ENCODE measurements at regions not wholly inside any gene's neighbourhood (a gene's known extent, or its start where the extent isn't known, plus 50 kb on each side); places are given as distances from the start of the nearest gene placed in this dataset.

- H2AFZ ChIP-seq (ENCODE audit: low read length), result no peak overlapping the region
- H3K79me2 ChIP-seq (ENCODE audit: insufficient read depth, low read length), result no peaks in the 10 kb centered on the region
- no peaks in the 10 kb centered on the region for H3K27me3 ChIP-seq (ENCODE audit: insufficient read depth, low read length)
- H3K4me2 ChIP-seq (ENCODE audit: low read length), result no peak overlapping the region
- no peaks in the 10 kb centered on the region for H3K9me2 ChIP-seq (ENCODE audit: low read depth, low read length)
- H3K36me3 ChIP-seq (ENCODE audit: insufficient read depth, low read length), result no peaks in the 10 kb centered on the region
- no peak overlapping the region for H3K27ac ChIP-seq (ENCODE audit: low read depth, low read length, poor library complexity, severe bottlenecking)
- H3K9ac ChIP-seq (ENCODE audit: low read length), result no peak overlapping the region
- H3K4me3 ChIP-seq (ENCODE audit: low read depth, low read length, poor library complexity, severe bottlenecking), result no peak overlapping the region
- TF ChIP-seq, protein P1, sequence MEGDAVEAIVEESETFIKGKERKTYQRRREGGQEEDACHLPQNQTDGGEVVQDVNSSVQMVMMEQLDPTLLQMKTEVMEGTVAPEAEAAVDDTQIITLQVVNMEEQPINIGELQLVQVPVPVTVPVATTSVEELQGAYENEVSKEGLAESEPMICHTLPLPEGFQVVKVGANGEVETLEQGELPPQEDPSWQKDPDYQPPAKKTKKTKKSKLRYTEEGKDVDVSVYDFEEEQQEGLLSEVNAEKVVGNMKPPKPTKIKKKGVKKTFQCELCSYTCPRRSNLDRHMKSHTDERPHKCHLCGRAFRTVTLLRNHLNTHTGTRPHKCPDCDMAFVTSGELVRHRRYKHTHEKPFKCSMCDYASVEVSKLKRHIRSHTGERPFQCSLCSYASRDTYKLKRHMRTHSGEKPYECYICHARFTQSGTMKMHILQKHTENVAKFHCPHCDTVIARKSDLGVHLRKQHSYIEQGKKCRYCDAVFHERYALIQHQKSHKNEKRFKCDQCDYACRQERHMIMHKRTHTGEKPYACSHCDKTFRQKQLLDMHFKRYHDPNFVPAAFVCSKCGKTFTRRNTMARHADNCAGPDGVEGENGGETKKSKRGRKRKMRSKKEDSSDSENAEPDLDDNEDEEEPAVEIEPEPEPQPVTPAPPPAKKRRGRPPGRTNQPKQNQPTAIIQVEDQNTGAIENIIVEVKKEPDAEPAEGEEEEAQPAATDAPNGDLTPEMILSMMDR (IDR thresholded peaks at IDR 0.05; ENCODE audit: low read length), result no peak
- TF ChIP-seq EZH2 (IDR thresholded peaks at IDR 0.05; ENCODE audit: borderline replicate concordance, low read length), result no peak
- no peaks in the 10 kb centered on the region for H3K4me1 ChIP-seq (ENCODE audit: insufficient read depth, low read length, severe bottlenecking)
- H3F3A ChIP-seq (ENCODE audit: insufficient read depth, low read length), result no peaks in the 10 kb centered on the region
- no peaks in the 10 kb centered on the region for H3K9me3 ChIP-seq (ENCODE audit: low read length)
- no peaks in the 10 kb centered on the region for H4K20me1 ChIP-seq (ENCODE audit: insufficient read depth, low read length)
These were observed 224.4 kb downstream of the C12orf75 start for GRCh38 chr12:105554856-105555255.

- Histone ChIP-seq H3K4me1 (ENCODE audit: insufficient read depth, low read length, severe bottlenecking) (no peaks in the 10 kb centered on the region), H3K9me3 (ENCODE audit: low read length) (no peaks in the 10 kb centered on the region), H3K4me3 (ENCODE audit: low read depth, low read length, poor library complexity, severe bottlenecking) (no peak overlapping the region), H4K20me1 (ENCODE audit: insufficient read depth, low read length) (no peaks in the 10 kb centered on the region), H3K9ac (ENCODE audit: low read length) (no peak overlapping the region), H3K79me2 (ENCODE audit: insufficient read depth, low read length) (no peaks in the 10 kb centered on the region), H3K27me3 (ENCODE audit: insufficient read depth, low read length) (no peaks in the 10 kb centered on the region), H3K27ac (ENCODE audit: low read depth, low read length, poor library complexity, severe bottlenecking) (no peak overlapping the region), H2AFZ (ENCODE audit: low read length) (no peak overlapping the region), H3K36me3 (ENCODE audit: insufficient read depth, low read length) (no peaks in the 10 kb centered on the region), H3K9me2 (ENCODE audit: low read depth, low read length) (no peaks in the 10 kb centered on the region), H3K4me2 (ENCODE audit: low read length) (no peak overlapping the region), H3F3A (ENCODE audit: insufficient read depth, low read length) (no peaks in the 10 kb centered on the region)
- no peak for TF ChIP-seq EZH2 (IDR thresholded peaks at IDR 0.05; ENCODE audit: borderline replicate concordance, low read length)
- TF ChIP-seq, protein P1 (IDR thresholded peaks at IDR 0.05; ENCODE audit: low read length), result no peak
These were observed 225.2 kb downstream of the C12orf75 start for GRCh38 chr12:105555556-105556295.

- H3K4me1 ChIP-seq (ENCODE audit: insufficient read depth, low read length, severe bottlenecking), result no peaks in the 10 kb centered on the region
- H3K9me3 ChIP-seq (ENCODE audit: low read length), result no peaks in the 10 kb centered on the region
- H3K4me2 ChIP-seq (ENCODE audit: low read length), result no peak overlapping the region
- TF ChIP-seq EZH2 (IDR thresholded peaks at IDR 0.05; ENCODE audit: borderline replicate concordance, low read length), result no peak
- TF ChIP-seq, protein P1 (IDR thresholded peaks at IDR 0.05; ENCODE audit: low read length), result no peak
- no peaks in the 10 kb centered on the region for H3K36me3 ChIP-seq (ENCODE audit: insufficient read depth, low read length)
- no peak overlapping the region for H3K4me3 ChIP-seq (ENCODE audit: low read depth, low read length, poor library complexity, severe bottlenecking)
- no peaks in the 10 kb centered on the region for H3K9me2 ChIP-seq (ENCODE audit: low read depth, low read length)
- H2AFZ ChIP-seq (ENCODE audit: low read length), result no peak overlapping the region
- H3F3A ChIP-seq (ENCODE audit: insufficient read depth, low read length), result no peaks in the 10 kb centered on the region
- no peaks in the 10 kb centered on the region for H3K27me3 ChIP-seq (ENCODE audit: insufficient read depth, low read length)
- no peaks in the 10 kb centered on the region for H4K20me1 ChIP-seq (ENCODE audit: insufficient read depth, low read length)
- H3K79me2 ChIP-seq (ENCODE audit: insufficient read depth, low read length), result no peaks in the 10 kb centered on the region
- H3K27ac ChIP-seq (ENCODE audit: low read depth, low read length, poor library complexity, severe bottlenecking), result no peak overlapping the region
- no peak overlapping the region for H3K9ac ChIP-seq (ENCODE audit: low read length)
These were observed 228.8 kb downstream of the C12orf75 start for GRCh38 chr12:105559310-105559709.

Data from OCI-LY1 (cell line).